ENCODE measurements at regions not wholly inside any gene's neighbourhood (a gene's known extent, or its start where the extent isn't known, plus 50 kb on each side); places are given as distances from the start of the nearest gene placed in this dataset.
"Not testable (repeated sequence)": the region's sequence is repeated elsewhere in the genome, so short reads cannot be mapped to it uniquely, and the experiment has no call there.

- DNase-seq = not testable (repeated sequence)
Measured at GRCh38 chr1:146487555-146487954, 258.7 kb upstream of the NOTCH2NLA start.

- not testable (repeated sequence) for DNase-seq
Measured at GRCh38 chr1:146487155-146487554, 258.3 kb upstream of the NOTCH2NLA start.

DNA sequence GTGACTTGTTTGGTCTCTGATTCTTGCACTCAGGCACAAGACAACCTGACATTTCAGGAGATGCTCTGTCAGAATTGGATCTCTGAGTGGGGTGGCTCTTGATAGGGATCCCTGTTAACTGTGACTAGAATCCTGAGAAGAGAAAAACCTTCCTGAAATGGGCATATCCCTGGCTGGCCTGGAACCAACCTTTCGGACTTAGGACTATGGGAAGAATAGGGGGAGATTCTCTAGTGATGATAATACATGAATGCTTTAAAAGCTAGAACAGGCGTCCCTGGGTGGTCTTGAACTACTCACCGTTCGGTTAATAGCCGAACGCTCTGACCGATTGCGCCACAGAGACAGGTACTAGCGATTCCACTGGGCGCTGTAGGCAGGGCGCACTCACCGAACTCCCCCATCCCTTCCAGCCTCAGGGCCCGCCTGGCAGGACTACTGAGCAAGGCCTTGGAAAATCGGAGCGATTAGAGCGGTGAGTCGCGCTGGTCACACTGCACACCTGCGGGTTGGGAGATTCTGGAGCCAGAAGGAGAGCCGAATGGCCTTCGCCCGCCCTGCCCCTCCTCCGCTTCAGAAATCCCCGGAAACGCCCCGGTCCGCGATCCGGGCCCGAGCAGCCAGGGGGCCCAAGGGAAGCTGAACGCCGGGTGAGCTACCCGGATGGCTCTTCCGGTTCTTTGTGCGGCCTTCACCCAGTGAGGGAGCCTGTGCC, 257.6 kb upstream of the NOTCH2NLA start:
- not testable (repeated sequence) for DNase-seq

GRCh38 chr1:146484195-146484594, 255.4 kb upstream of the NOTCH2NLA start:
- DNase-seq = not testable (repeated sequence)

- DNase-seq = peak in 2 of 4 experiments; percentile 2 to 19
Measured at GRCh38 chr1:146479188-146479587, 250.4 kb upstream of the NOTCH2NLA start.

DNA sequence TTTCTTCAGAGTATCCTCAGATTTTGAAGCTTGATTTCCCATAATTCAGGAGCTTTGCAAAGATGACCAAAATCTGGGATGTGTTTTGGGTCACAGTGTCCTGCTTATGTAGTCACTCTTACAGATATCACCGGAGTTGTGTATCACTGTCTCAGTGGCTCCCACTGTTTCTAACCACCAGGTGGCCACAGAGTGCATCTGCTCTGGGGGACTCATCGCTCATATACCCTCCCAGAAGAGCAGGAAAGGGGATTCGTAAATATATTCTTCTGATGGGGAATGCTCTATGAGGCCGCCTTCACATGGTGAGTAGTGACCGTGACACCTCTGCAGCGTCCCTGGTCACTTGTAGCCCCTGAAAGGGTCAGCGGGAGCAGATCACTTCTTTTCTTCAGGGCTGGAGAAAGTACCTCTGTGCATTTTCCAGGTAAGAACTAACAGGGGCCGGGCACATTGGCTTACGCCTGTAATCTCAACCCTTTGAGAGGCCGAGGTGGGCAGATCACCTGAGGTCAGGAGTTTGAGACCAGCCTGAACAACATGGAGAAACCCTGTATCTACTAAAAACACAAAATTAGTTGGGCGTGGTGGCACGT, 249.4 kb upstream of the NOTCH2NLA start:
- DNase-seq = peak in 2 of 4 experiments; percentile 15 to 16

DNA sequence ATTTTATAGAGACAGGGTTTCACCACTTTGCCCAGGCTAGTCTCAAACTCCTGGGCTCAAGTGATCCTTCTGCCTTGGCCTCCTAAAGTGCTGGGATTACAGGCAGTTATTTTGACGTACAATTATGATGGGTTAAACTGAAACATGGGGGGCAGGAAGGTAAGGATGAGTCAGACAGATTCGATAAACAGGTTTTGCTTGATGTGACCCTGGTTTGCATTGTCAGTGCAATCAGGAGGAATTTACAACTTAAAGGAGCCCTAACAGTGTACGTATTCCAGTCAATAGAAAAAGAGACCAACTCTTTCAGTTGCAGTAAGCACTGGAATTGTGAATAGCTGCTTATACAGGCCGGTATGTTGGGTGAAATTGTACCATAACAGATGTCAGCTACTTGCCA, 246.3 kb upstream of the NOTCH2NLA start:
- DNase-seq = peak in 1 of 4 experiments; percentile 0

DNA sequence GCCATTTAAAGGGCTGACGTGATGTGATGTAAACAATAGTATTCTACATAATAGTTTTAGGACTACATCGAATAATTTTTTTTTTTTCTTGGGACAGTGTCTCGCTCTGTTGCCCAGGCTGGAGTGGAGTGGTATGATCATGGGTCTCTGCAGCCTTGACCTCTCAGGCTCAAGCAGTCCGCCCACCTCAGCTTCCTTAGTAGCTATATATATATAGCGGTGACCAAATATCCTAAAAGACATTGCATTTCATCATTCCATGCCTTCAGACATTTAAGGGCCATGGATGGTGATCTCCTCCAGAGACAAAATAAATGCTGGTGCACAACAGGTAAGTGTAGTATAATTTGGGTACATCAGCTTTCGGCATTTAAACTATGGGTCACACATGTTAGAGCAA, 245.4 kb upstream of the NOTCH2NLA start:
- DNase-seq = peak; percentile 30 to 56 (median 44)

DNA sequence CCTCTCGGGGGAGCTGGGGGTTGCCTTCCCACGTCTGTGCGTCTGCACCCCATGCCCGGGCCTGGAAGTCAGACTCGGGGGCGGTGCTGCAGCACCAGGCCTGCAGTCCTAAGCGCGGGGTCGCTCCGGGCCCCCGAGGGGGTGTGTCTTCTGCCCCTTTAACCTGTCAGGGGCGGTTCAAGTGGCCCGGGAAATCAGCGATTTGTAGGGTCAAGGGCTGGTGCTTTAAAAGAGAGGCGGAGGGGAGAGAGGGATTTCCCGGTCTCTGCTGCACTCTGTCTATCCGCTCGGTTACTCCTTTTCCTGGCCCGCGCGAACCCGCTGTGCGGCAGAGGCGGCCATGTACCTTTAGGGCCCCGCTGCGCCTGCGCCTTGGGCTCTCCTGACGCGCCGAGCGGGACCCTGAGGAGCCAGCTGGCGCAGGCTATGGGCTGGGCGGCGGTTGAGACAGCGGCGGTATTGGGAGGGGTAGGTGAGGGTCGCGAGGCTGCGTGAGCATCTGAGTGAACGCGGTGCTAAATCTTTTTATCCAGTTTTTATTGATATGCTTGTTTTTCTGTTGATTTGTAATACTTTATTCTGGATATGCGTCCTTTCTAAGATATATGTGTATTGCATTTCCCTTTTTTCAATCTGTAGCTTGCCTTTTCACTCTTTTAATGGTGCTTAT, 243.5 kb upstream of the NOTCH2NLA start:
- DNase-seq = peak; percentile 52 to 81 (median 62)

GRCh38 chr1:146459939-146460338, 231.1 kb upstream of the NOTCH2NLA start:
- not testable (repeated sequence) for DNase-seq

DNA sequence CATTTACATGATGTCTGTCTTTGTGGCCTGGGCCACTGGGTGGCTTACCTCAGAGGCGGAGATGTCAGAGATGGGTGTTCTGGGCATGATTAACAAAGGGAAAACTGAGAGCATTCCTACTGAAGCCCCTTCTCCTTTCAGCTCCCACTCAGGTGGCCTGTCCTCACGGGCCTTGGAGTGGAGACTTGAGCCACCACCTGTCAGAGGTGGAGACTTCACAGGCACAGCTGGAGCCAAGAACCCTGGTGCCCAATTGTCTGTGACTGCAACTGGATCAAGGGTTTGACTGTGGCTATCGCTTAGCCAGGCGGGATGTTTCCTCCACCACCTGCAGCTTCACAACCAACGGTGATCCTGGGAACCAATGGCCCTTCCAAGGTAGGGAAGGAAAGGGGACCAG, 230.5 kb upstream of the NOTCH2NLA start:
- DNase-seq = not testable (repeated sequence)

DNA sequence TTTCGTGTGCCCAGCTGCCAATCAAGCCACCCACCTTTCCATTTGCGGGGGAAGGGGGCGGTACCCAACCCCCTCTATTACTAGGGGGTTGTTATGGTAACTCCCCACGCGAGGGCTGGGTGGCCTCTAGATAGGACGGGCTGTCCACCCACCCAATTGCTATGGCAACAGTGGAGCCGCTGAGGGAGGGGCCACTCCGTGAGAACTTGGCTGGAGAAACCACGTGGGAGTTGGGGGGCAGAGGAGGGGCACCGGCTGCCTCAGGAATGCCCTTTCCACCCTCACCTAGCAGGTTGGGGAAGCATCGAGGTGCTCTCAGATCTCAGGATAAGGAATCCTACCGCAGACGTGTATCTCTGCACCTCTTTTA, 220.0 kb upstream of the NOTCH2NLA start:
- not testable (repeated sequence) for DNase-seq

GRCh38 chr1:146448212-146448876, 219.5 kb upstream of the NOTCH2NLA start:
- not testable (repeated sequence) for DNase-seq

DNA sequence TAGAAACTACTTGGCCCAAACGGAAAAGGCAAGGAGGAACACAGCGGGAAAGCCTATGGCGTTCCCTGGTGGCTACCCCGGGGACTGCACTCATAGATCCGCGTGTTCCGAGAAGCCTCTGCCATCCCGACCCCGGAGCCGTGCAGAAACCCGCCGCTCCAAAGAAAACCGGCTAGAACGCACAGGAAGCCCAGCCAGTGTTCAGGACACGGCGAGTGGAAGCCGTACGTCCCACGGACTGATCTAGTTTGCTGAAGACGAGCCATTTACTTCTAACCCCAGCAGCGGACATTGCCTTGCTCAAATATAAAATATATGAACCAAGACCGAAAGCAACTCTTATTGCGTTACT, 215.0 kb upstream of the NOTCH2NLA start:
- peak; percentile 1 to 29 (median 3) for DNase-seq

- DNase-seq = peak; percentile 0 to 18 (median 10)
Measured at GRCh38 chr1:146443088-146443870, 214.5 kb upstream of the NOTCH2NLA start.

DNA sequence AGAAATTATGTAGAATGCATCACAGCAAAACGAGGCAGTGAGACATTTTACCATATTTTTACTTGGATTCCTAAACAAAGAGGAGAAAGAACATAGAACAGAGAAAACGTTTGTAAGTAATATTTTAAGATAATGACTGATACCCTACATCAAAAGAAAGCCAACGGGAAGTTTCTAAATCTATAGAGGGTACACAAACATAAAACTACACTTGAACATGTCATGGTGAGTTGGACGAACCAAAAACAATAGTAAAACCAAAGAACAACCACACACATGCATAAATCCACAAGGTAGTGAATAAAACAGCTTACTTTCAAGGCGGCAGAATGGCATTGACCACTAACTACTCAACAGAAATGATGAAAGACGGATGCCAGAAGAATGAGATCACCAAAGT, 209.7 kb upstream of the NOTCH2NLA start:
- DNase-seq = not testable (repeated sequence)

DNA sequence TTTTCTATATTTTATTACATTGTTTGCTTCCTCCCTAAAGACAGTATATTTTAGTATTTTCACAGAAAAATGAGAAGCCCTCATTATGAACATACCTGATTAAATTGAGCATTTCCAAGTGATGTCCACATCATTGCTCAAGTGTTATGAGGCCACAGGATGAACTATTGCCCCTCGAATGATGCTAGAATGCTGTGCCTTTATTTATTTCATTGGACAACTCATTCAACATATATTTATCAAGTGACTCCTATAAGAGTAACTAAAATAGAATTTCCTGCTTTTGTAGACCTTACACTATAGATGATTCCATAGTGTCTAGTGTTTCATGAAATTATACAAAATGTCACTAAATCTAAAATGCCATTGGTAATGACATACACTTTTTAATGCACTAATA, 187.8 kb upstream of the NOTCH2NLA start:
- not testable (repeated sequence) for DNase-seq

DNA sequence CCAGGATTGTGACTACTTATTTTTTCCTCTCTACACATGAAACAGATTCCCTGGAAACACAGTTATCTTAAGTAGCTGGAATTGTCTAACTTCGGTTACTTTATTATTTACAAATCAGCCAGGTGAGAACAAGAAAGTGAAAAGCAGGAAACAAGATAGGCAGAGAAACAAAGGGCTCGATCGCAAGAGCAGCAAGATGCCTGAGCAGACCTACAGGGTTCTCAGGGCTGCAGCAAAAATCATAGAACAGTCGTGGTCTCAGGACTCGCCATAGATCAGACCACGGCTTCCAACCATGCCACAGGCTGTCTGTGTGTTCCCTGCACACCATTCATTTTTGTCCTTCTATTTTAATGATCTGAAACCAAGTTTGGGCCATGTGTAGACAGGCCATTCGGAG, 186.2 kb upstream of the NOTCH2NLA start:
- not testable (repeated sequence) for DNase-seq

DNA sequence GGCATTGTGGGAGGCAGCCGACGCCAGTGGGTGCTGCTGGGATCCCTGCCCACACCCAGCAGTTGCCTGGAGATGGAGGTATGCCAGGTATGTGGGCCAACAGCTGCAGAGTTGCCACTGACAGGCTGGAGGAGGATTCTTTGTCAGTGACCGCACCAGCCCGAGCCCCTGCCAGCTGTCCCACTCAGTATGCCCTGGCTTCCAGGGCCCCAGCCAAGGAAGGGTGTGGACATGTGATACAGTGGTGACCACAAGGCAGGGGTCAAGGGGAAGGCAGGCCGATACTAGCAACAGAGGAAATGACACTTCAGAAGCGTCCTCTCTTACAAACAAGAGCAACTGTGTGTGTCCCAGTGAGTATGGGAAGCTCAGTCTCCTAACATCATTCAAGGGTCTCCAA, 185.1 kb upstream of the NOTCH2NLA start:
- DNase-seq = peak; percentile 0 to 38 (median 24)

DNA sequence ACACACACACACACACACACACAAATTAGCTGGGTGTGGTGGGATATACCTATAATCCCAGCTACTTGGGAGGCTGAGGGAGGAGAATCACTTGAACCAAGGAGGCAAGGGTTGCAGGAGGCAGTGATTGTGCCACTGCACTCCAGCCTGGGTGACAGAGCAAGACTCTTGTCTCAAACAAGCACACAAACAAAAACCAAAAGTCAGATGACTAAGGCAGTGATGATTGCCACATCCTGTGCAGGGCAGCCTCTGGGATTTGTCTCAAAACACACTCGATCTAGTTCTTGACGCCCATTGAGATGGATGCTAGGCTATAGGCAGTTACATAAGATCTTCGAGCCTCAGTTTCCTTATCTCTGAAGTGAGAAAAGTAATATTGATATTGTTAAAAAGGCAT, 183.1 kb upstream of the NOTCH2NLA start:
- DNase-seq = not testable (repeated sequence)

- peak; percentile 18 to 59 (median 36) for DNase-seq
Measured at GRCh38 chr1:146409817-146410441, 181.1 kb upstream of the NOTCH2NLA start.

Data from suppressor macrophage (primary cell).